Thyroid gland (tissue), 4 donors: ENCODE measurements at regions not wholly inside any gene's neighbourhood (a gene's known extent, or its start where the extent isn't known, plus 50 kb on each side); places are given as distances from the start of the nearest gene placed in this dataset.

Source experiments
- DNase-seq, 2 donors: peaks; one replicate each; pipeline ENCODE4 v3.0.0-alpha.2; 2019
- H3K27ac ChIP-seq, 3 donors: fragments of 200-600 bp; sonication (generic); 1 replicate in 2 of 3; 2 replicates in 1 of 3; pipeline ENCODE4 v1.5.1; 2016 to 2019; ENCODE audit warnings: mild to moderate bottlenecking in 1 of 3, moderate library complexity in 1 of 3
- H3K27me3 ChIP-seq: fragments of 200-600 bp; sonication (generic); one replicate; pipeline ENCODE4 v1.5.1; 2019
- H3K36me3 ChIP-seq, 2 donors: fragments of 200-600 bp; sonication (generic); one replicate each; pipeline ENCODE4 v1.5.1; 2016 to 2019
- H3K4me1 ChIP-seq, 2 donors: fragments of 200-600 bp; sonication (generic); one replicate each; pipeline ENCODE4 v1.5.1; 2017 to 2019
- H3K4me3 ChIP-seq, 3 donors: fragments of 200-600 bp; sonication (generic); replicated peaks in 1 of 3; 1 replicate in 2 of 3; 2 replicates in 1 of 3; pipeline ENCODE4 v1.5.1; 2016; ENCODE audit warnings: mild to moderate bottlenecking in 1 of 3
- H3K9me3 ChIP-seq: fragments of 200-600 bp; sonication (generic); one replicate; pipeline ENCODE4 v1.5.1; 2017
- POLR2A ChIP-seq, 2 donors: fragments of 450-650 bp; IDR thresholded peaks; one replicate each; pipeline ENCODE4 v1.6.1; 2017; ENCODE audit warnings: antibody characterized with exemption in 2 of 2, mild to moderate bottlenecking in 2 of 2, moderate library complexity in 1 of 2
- WGBS, 2 donors: methylation state at CpG; one replicate each; pipeline ENCODE4 v1.1.5; 2017; 5-methylcytosine and 5-hydroxymethylcytosine counted together
- intact Hi-C: fragments of 100-400 bp; cut with DNase I; formaldehyde crosslinking; loops from one replicate; pipeline ENCODE4 v1.15.1; 2023
- TF ChIP-seq, protein P1 (sequence below), 6 experiments: fragments of 200-600 bp in 3 of 6; fragments of 450-650 bp in 3 of 6; sonication (generic) in 3 of 6; IDR thresholded peaks; one replicate each; pipeline ENCODE4 v1.5.1; 2016 to 2019; ENCODE audit warnings: antibody characterized with exemption in 6 of 6, mild to moderate bottlenecking in 2 of 6, inconsistent platforms in 1 of 6, moderate library complexity in 1 of 6

DNA sequence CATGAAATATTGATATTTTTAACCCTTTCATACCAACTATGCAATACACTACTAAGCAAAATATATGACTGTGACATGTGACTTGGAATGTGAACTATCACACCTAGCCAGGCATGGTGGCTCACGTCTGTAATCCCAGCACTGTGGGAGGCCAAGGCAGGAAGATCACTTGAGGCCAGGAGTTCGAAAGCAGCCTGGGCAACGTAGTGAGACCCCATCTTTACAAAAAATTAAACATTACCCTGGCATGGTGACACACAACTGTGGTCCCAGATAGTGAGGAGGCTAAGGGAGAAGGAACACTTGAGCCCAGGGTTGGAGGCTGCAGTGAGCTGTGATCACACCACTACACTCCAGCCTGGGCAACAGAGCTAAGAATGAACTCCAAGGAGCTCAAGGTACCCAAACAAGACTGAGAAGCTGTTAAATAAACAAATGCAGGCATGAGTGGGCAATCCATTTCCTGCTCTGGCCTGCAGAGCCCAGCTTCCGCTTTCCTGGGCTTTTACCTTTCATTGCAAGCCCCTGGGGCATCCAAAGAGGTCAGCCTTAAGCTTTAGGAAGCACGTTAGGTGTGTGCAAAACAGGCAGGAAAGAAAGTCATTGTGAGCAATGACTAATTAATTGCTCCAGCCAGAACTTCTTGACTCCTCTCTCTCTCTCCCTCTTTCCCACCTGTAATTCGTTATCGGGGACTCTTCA, 162.1 kb upstream of the FOXK1 start:
- H3K4me1 ChIP-seq: no peaks in the 10 kb centered on the region
- no peaks in the 10 kb centered on the region for H3K27me3 ChIP-seq
- H3K27ac ChIP-seq: no peak overlapping the region
- no peak overlapping the region for H3K4me3 ChIP-seq
- DNase-seq: no peak
- no peaks in the 10 kb centered on the region for H3K36me3 ChIP-seq
- 63 to 67% methylated on average over 7 of the region's 7 CpGs for WGBS, 2 donors
- H3K9me3 ChIP-seq: no peaks in the 10 kb centered on the region
- TF ChIP-seq, protein P1, sequence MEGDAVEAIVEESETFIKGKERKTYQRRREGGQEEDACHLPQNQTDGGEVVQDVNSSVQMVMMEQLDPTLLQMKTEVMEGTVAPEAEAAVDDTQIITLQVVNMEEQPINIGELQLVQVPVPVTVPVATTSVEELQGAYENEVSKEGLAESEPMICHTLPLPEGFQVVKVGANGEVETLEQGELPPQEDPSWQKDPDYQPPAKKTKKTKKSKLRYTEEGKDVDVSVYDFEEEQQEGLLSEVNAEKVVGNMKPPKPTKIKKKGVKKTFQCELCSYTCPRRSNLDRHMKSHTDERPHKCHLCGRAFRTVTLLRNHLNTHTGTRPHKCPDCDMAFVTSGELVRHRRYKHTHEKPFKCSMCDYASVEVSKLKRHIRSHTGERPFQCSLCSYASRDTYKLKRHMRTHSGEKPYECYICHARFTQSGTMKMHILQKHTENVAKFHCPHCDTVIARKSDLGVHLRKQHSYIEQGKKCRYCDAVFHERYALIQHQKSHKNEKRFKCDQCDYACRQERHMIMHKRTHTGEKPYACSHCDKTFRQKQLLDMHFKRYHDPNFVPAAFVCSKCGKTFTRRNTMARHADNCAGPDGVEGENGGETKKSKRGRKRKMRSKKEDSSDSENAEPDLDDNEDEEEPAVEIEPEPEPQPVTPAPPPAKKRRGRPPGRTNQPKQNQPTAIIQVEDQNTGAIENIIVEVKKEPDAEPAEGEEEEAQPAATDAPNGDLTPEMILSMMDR (IDR thresholded peaks at IDR 0.05): no peak
- no peak for TF ChIP-seq POLR2A (IDR thresholded peaks at IDR 0.05)
- intact Hi-C loops: no loop called here

DNA sequence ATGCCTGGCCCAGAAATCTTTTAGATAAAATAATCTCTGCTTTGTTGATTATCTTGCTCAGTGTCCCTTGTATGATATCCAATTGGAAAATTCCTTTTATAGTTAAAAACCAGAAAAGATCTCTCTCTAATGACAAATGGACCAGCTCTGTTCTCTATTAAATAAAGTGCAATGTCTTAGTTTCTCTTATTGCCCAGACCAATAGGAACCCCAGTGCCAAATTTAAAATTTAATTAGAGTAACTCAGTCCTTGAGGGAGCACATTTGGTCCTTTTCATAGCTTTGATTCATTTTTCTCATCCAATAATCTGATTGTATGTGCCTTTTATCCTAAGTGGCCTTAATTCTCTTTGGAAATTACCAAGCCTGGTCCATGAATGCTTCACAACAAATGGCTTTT, 158.9 kb upstream of the FOXK1 start:
- Histone ChIP-seq H3K36me3 (no peaks in the 10 kb centered on the region), H3K4me3 (no peak overlapping the region), H3K9me3 (no peaks in the 10 kb centered on the region), H3K4me1 (no peaks in the 10 kb centered on the region), H3K27ac (no peak overlapping the region), H3K27me3 (no peaks in the 10 kb centered on the region)
- intact Hi-C loops: no loop called here
- no peak for DNase-seq
- TF ChIP-seq POLR2A (IDR thresholded peaks at IDR 0.05): no peak
- TF ChIP-seq, protein P1 (IDR thresholded peaks at IDR 0.05): no peak

DNA sequence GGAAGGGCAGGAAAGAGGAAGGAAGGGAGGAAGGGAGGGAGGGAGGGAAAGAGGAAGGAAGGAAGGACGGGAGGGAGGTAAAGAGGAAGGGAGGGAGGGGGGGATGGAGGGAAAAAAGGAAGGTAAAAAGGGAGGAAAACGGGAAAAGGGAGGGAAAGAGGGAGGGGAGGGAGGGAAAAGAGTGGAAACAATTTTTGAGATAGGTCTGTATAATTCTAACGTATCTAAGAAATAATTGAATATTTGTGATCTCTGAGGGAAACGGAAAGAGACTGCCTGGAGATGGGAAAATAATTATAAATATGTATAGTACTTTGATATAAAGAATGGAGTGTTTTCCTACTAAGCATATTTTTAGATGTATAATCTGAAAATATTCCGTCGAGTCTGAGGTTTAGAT, 158.2 kb upstream of the FOXK1 start:
- TF ChIP-seq, protein P1 (IDR thresholded peaks at IDR 0.05): no peak
- no peak for TF ChIP-seq POLR2A (IDR thresholded peaks at IDR 0.05)
- Histone ChIP-seq H3K36me3 (no peaks in the 10 kb centered on the region), H3K27ac (no peak overlapping the region), H3K4me3 (no peak overlapping the region), H3K9me3 (no peaks in the 10 kb centered on the region), H3K27me3 (no peaks in the 10 kb centered on the region), H3K4me1 (no peaks in the 10 kb centered on the region)
- WGBS, 2 donors: 66 to 70% methylated on average over 6 of the region's 6 CpGs
- DNase-seq: no peak
- intact Hi-C loops: no loop called here

DNA sequence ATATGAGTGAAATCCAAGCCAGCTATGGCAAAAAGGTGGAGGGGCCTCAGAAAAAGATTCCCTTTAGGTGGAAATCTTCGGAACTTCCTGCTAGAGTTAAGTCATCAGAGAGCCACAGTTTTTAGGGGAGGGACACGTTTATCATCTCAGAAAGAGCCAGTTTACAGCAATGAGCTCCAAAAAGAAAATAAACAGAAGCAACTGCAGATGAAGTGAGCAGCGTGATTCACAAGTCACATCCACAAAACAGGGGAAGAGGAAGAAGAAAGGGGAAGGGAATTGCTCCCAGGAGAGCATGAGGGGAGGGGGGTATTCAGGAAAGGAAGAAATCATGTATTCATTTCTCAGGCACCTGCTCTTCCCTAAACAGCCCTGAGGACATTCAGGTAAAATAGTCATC, 156.2 kb upstream of the FOXK1 start:
- WGBS, 2 donors: 45 to 59% methylated on average over 3 of the region's 3 CpGs
- TF ChIP-seq POLR2A (IDR thresholded peaks at IDR 0.05): no peak
- TF ChIP-seq, protein P1 (IDR thresholded peaks at IDR 0.05): no peak
- Histone ChIP-seq H3K4me3 (no peak overlapping the region), H3K27me3 (no peaks in the 10 kb centered on the region), H3K27ac (no peak overlapping the region), H3K36me3 (no peaks in the 10 kb centered on the region), H3K9me3 (no peaks in the 10 kb centered on the region), H3K4me1 (no peaks in the 10 kb centered on the region)
- intact Hi-C loops: no loop called here
- no peak for DNase-seq

DNA sequence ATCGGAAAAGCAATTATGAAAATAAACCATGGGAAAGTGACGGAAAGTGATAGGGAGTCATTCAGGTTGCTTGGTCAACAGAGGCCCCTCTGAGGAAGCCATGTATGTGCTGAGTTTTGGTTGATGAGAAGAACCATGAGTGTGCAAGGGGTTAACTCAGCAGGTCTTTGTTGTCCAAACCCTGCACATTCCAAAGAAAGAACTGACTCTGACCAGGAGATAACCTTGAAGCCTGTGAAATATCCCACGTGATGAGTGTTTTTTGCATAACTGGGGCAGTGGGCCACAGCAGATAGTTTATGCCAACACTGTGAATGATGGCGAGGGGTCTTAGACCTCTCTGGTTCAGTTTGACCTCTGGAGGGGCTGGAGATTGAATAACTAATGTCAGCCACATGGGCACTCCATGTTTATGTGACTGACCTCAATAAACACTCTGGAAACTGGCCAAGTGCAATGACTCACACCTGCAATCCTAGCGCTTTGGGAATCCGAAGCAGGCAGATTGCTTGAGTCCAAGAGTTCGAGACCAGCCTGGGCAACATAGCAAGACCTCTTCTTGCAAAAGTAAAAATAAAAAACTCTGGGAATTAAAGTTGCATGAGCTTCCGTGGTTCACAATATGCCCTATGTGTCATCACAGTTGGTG, 154.0 kb upstream of the FOXK1 start:
- Histone ChIP-seq H3K4me1 (no peaks in the 10 kb centered on the region), H3K27ac (no peak overlapping the region), H3K36me3 (no peaks in the 10 kb centered on the region), H3K4me3 (no peak overlapping the region), H3K9me3 (no peaks in the 10 kb centered on the region), H3K27me3 (no peaks in the 10 kb centered on the region)
- intact Hi-C loops: no loop called here
- TF ChIP-seq POLR2A (IDR thresholded peaks at IDR 0.05): no peak
- TF ChIP-seq, protein P1 (IDR thresholded peaks at IDR 0.05): no peak
- WGBS, 2 donors: 71 to 80% methylated on average over 8 of the region's 8 CpGs
- no peak for DNase-seq
